HEK293 (cell line): ENCODE measurements at regions not wholly inside any gene's neighbourhood (a gene's known extent, or its start where the extent isn't known, plus 50 kb on each side); places are given as distances from the start of the nearest gene placed in this dataset.

Experiments
- CTCF ChIA-PET: fragments of 350-600 bp; formaldehyde crosslinking; extraction: SDS; loops from one replicate; lab custom pipeline; 2021; ENCODE audit warnings: antibody characterized with exemption; lab: Yijun Ruan, JAX
- POLR2A ChIA-PET: fragments of 300-600 bp; formaldehyde crosslinking; extraction: SDS; loops from one replicate; lab custom pipeline; 2020; ENCODE audit warnings: antibody characterized with exemption, inconsistent platforms; lab: Yijun Ruan, JAX
- H3K27ac ChIP-seq: fragments of 200-500 bp; sonication (Bioruptor generic); 2 replicates; pipeline ENCODE4 v1.5.1; 2014; ENCODE audit warnings: low read depth, low read length, control low read depth, inconsistent platforms; ENCODE audit errors: extremely low read depth
- H3K36me3 ChIP-seq, 2 experiments: fragments of 200-500 bp in 1 of 2; sonication (Bioruptor generic) in 1 of 2; 1 replicate in 1 of 2; 2 replicates in 1 of 2; pipeline ENCODE4 v1.5.1; 2014 to 2017; ENCODE audit warnings: inconsistent platforms in 2 of 2, low read length in 2 of 2; ENCODE audit not compliant: control insufficient read depth in 2 of 2, insufficient read depth in 1 of 2
- H3K4me1 ChIP-seq: fragments of 200-500 bp; sonication (Bioruptor generic); 2 replicates; pipeline ENCODE4 v1.5.1; 2014; ENCODE audit warnings: mild to moderate bottlenecking, low read length, inconsistent platforms; ENCODE audit not compliant: control insufficient read depth, insufficient read depth
- H3K4me3 ChIP-seq: 2 replicates; pipeline ENCODE4 v1.5.1; 2011; ENCODE audit warnings: low read depth, mild to moderate bottlenecking, control low read depth, low read length, moderate library complexity
- H3K9me3 ChIP-seq: fragments of 200-500 bp; sonication (Bioruptor generic); 2 replicates; pipeline ENCODE4 v1.5.1; 2014; ENCODE audit warnings: low read depth, low read length, inconsistent platforms; ENCODE audit not compliant: control insufficient read depth, insufficient read depth
- MEIS1 ChIP-seq: sonication (generic); formaldehyde crosslinking; IDR thresholded peaks from 2 replicates; pipeline ENCODE4 v1.8.1; 2022; ENCODE audit warnings: missing genetic modification reagents, mild to moderate bottlenecking, borderline replicate concordance
- PRDM1 ChIP-seq: fragments of 450-650 bp; formaldehyde crosslinking; IDR thresholded peaks from 2 replicates; pipeline ENCODE4; 2016; ENCODE audit warnings: missing biosample characterization, missing genetic modification characterization
- YY1 ChIP-seq: fragments of 450-650 bp; formaldehyde crosslinking; IDR thresholded peaks from 2 replicates; pipeline ENCODE4 v1.5.1; 2018; ENCODE audit warnings: missing biosample characterization, missing genetic modification characterization
- YY2 ChIP-seq: fragments of 450-650 bp; formaldehyde crosslinking; IDR thresholded peaks from 2 replicates; pipeline ENCODE4 v1.5.1; 2016; ENCODE audit warnings: missing biosample characterization, missing genetic modification characterization
- ZBTB17 ChIP-seq: fragments of 450-650 bp; formaldehyde crosslinking; IDR thresholded peaks from 2 replicates; pipeline ENCODE4 v1.5.1; 2016; ENCODE audit warnings: missing biosample characterization, missing genetic modification characterization
- ZBTB8A ChIP-seq: fragments of 450-650 bp; formaldehyde crosslinking; IDR thresholded peaks from 2 replicates; pipeline ENCODE4 v1.5.1; 2016; ENCODE audit warnings: missing biosample characterization, missing genetic modification characterization
- ZFP41 ChIP-seq: fragments of 450-650 bp; formaldehyde crosslinking; IDR thresholded peaks from 2 replicates; pipeline ENCODE4 v1.5.1; 2016; ENCODE audit warnings: missing biosample characterization, missing genetic modification characterization, borderline replicate concordance
- ZNF112 ChIP-seq: fragments of 450-650 bp; formaldehyde crosslinking; IDR thresholded peaks from 2 replicates; pipeline ENCODE4 v1.5.0; 2017; ENCODE audit warnings: missing biosample characterization, missing genetic modification characterization
- ZNF114 ChIP-seq: fragments of 450-650 bp; formaldehyde crosslinking; IDR thresholded peaks from 2 replicates; pipeline ENCODE4 v1.5.0; 2017; ENCODE audit warnings: missing biosample characterization, missing genetic modification characterization
- ZNF133 ChIP-seq: fragments of 450-650 bp; formaldehyde crosslinking; IDR thresholded peaks from 2 replicates; pipeline ENCODE4 v1.5.1; 2016; ENCODE audit warnings: missing biosample characterization, missing genetic modification characterization
- ZNF138 ChIP-seq: fragments of 450-650 bp; formaldehyde crosslinking; IDR thresholded peaks from 2 replicates; pipeline ENCODE4 v1.5.1; 2016; ENCODE audit warnings: missing biosample characterization, missing genetic modification characterization, borderline replicate concordance
- ZNF16 ChIP-seq: fragments of 450-650 bp; formaldehyde crosslinking; IDR thresholded peaks from 2 replicates; pipeline ENCODE4 v1.5.1; 2016; ENCODE audit warnings: low read depth, missing biosample characterization, missing genetic modification characterization
- ZNF221 ChIP-seq: fragments of 450-650 bp; formaldehyde crosslinking; IDR thresholded peaks from 2 replicates; pipeline ENCODE4 v1.5.1; 2017; ENCODE audit warnings: missing biosample characterization, missing genetic modification characterization, borderline replicate concordance
- ZNF311 ChIP-seq: fragments of 450-650 bp; formaldehyde crosslinking; IDR thresholded peaks from 2 replicates; pipeline ENCODE4 v1.5.1; 2017; ENCODE audit warnings: missing biosample characterization, missing genetic modification characterization, borderline replicate concordance
- ZNF416 ChIP-seq: fragments of 450-650 bp; formaldehyde crosslinking; IDR thresholded peaks from 2 replicates; pipeline ENCODE4 v1.5.1; 2016; ENCODE audit warnings: missing biosample characterization, missing genetic modification characterization
- ZNF555 ChIP-seq: fragments of 450-650 bp; formaldehyde crosslinking; conservative IDR thresholded peaks from 2 replicates; pipeline ENCODE4 v1.5.1; 2017; ENCODE audit warnings: missing biosample characterization, mild to moderate bottlenecking, missing genetic modification characterization, inconsistent platforms
- ZNF560 ChIP-seq: fragments of 450-650 bp; formaldehyde crosslinking; IDR thresholded peaks from 2 replicates; pipeline ENCODE4 v1.5.1; 2017; ENCODE audit warnings: missing biosample characterization, missing genetic modification characterization, borderline replicate concordance
- ZNF658 ChIP-seq: fragments of 450-650 bp; formaldehyde crosslinking; IDR thresholded peaks from 2 replicates; pipeline ENCODE4; 2016; ENCODE audit warnings: missing biosample characterization, missing genetic modification characterization
- ZNF747 ChIP-seq: fragments of 450-650 bp; formaldehyde crosslinking; IDR thresholded peaks from 2 replicates; pipeline ENCODE4 v1.5.1; 2016; ENCODE audit warnings: missing biosample characterization, missing genetic modification characterization
- ZNF785 ChIP-seq: fragments of 450-650 bp; formaldehyde crosslinking; IDR thresholded peaks from 2 replicates; pipeline ENCODE4 v1.5.1; 2016; ENCODE audit warnings: missing biosample characterization, missing genetic modification characterization
- TF ChIP-seq, protein P1 (sequence below): fragments of 450-650 bp; formaldehyde crosslinking; IDR thresholded peaks from 2 replicates; pipeline ENCODE4 v1.5.1; 2016; ENCODE audit warnings: missing biosample characterization, missing genetic modification characterization
- TF ChIP-seq, protein P2 (sequence below): fragments of 450-650 bp; formaldehyde crosslinking; IDR thresholded peaks from 2 replicates; pipeline ENCODE4 v1.5.0; 2017; ENCODE audit warnings: missing biosample characterization, missing genetic modification characterization, borderline replicate concordance
- TF ChIP-seq, protein P3 (sequence below): fragments of 450-650 bp; formaldehyde crosslinking; IDR thresholded peaks from 2 replicates; pipeline ENCODE4; 2016; ENCODE audit warnings: missing biosample characterization, missing genetic modification characterization
- TF ChIP-seq, protein P4 (sequence below): fragments of 450-650 bp; formaldehyde crosslinking; IDR thresholded peaks from 2 replicates; pipeline ENCODE4 v1.5.1; 2016; ENCODE audit warnings: missing biosample characterization, missing genetic modification characterization, borderline replicate concordance
- TF ChIP-seq, protein P5 (sequence below): fragments of 450-650 bp; formaldehyde crosslinking; IDR thresholded peaks from 2 replicates; pipeline ENCODE4 v1.5.1; 2016; ENCODE audit warnings: missing biosample characterization, missing genetic modification characterization

DNA sequence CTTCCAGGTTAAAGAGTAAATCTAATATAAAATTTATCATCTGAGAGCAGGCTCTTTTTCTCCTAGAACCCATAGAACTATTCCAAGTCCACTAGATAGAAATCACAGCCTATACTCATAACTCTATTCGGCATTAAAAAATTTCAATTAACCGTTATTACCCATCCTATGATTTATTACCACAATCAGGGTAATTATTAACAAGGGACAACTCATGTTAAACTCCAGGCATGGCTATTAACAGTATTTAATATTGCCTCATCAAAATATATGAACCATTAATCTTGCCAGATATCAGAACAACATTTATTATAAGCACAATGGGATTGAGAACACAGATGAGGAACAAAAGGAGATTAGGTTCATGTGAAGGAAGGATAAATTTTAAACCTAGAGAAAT lies 136.8 kb upstream of the RIOK3 start:
- TF ChIP-seq ZNF221 (tag by site-specific recombination) (no peak), ZNF416 (no peak), PRDM1 (tag by site-specific recombination) (no peak), ZBTB8A (tag by site-specific recombination) (no peak), ZNF114 (tag by site-specific recombination) (no peak), ZNF133 (tag by site-specific recombination) (no peak), ZNF555 (tag by site-specific recombination) (no peak), ZFP41 (tag by site-specific recombination) (no peak), ZBTB17 (tag by site-specific recombination) (no peak), ZNF658 (tag by site-specific recombination) (no peak), ZNF311 (no peak)
- TF ChIP-seq, protein P1, sequence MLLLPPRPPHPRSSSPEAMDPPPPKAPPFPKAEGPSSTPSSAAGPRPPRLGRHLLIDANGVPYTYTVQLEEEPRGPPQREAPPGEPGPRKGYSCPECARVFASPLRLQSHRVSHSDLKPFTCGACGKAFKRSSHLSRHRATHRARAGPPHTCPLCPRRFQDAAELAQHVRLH (tag by site-specific recombination): no peak
- TF ChIP-seq, protein P2, sequence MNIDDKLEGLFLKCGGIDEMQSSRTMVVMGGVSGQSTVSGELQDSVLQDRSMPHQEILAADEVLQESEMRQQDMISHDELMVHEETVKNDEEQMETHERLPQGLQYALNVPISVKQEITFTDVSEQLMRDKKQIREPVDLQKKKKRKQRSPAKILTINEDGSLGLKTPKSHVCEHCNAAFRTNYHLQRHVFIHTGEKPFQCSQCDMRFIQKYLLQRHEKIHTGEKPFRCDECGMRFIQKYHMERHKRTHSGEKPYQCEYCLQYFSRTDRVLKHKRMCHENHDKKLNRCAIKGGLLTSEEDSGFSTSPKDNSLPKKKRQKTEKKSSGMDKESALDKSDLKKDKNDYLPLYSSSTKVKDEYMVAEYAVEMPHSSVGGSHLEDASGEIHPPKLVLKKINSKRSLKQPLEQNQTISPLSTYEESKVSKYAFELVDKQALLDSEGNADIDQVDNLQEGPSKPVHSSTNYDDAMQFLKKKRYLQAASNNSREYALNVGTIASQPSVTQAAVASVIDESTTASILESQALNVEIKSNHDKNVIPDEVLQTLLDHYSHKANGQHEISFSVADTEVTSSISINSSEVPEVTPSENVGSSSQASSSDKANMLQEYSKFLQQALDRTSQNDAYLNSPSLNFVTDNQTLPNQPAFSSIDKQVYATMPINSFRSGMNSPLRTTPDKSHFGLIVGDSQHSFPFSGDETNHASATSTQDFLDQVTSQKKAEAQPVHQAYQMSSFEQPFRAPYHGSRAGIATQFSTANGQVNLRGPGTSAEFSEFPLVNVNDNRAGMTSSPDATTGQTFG (tag by site-specific recombination): no peak
- CTCF ChIA-PET: no interaction called here
- Histone ChIP-seq H3K4me3 (no peak overlapping the region), H3K36me3 (no peaks in the 10 kb centered on the region), H3K4me1 (no peaks in the 10 kb centered on the region; the same call in none of the 2 replicates), H3K9me3 (no peaks in the 10 kb centered on the region), H3K27ac (no peak overlapping the region)
- POLR2A ChIA-PET: no interaction called here

DNA sequence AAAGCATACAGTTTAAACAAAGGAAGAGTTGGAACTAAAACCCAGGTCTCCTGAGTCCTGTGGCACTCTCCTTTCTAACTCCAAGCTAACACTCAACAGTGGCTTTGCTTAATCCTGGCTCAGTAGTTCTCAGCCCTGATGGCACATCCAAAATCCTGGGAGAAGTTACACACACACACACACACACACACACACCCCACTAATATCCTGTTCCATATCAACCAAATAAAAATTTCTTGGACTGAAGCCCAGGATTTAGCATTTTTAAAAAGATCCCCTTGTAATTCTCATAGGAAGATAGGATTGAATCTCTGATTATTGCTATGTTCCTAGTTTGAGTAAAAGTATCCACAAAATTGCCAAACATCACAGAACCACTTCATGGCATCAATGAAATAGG lies 136.1 kb upstream of the RIOK3 start:
- Histone ChIP-seq H3K27ac (no peak overlapping the region), H3K4me1 (no peaks in the 10 kb centered on the region; the same call in none of the 2 replicates), H3K36me3 (no peaks in the 10 kb centered on the region), H3K9me3 (no peaks in the 10 kb centered on the region), H3K4me3 (no peak overlapping the region)
- ChIA-PET POLR2A (no interaction called here), CTCF (no interaction called here)
- TF ChIP-seq, protein P3, sequence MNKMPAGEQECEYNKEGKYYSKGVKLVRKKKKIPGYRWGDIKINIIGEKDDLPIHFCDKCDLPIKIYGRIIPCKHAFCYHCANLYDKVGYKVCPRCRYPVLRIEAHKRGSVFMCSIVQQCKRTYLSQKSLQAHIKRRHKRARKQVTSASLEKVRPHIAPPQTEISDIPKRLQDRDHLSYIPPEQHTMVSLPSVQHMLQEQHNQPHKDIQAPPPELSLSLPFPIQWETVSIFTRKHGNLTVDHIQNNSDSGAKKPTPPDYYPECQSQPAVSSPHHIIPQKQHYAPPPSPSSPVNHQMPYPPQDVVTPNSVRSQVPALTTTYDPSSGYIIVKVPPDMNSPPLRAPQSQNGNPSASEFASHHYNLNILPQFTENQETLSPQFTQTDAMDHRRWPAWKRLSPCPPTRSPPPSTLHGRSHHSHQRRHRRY: no peak
- TF ChIP-seq ZNF747 (tag by site-specific recombination) (no peak), YY1 (tag by site-specific recombination) (no peak), ZNF133 (tag by site-specific recombination) (no peak), MEIS1 (no peak), ZNF785 (no peak), ZNF138 (no peak), ZNF16 (tag by site-specific recombination) (no peak), ZNF560 (tag by site-specific recombination) (no peak), ZNF112 (tag by site-specific recombination) (no peak), YY2 (no peak)
- TF ChIP-seq, protein P2 (tag by site-specific recombination): no peak
- TF ChIP-seq, protein P4, sequence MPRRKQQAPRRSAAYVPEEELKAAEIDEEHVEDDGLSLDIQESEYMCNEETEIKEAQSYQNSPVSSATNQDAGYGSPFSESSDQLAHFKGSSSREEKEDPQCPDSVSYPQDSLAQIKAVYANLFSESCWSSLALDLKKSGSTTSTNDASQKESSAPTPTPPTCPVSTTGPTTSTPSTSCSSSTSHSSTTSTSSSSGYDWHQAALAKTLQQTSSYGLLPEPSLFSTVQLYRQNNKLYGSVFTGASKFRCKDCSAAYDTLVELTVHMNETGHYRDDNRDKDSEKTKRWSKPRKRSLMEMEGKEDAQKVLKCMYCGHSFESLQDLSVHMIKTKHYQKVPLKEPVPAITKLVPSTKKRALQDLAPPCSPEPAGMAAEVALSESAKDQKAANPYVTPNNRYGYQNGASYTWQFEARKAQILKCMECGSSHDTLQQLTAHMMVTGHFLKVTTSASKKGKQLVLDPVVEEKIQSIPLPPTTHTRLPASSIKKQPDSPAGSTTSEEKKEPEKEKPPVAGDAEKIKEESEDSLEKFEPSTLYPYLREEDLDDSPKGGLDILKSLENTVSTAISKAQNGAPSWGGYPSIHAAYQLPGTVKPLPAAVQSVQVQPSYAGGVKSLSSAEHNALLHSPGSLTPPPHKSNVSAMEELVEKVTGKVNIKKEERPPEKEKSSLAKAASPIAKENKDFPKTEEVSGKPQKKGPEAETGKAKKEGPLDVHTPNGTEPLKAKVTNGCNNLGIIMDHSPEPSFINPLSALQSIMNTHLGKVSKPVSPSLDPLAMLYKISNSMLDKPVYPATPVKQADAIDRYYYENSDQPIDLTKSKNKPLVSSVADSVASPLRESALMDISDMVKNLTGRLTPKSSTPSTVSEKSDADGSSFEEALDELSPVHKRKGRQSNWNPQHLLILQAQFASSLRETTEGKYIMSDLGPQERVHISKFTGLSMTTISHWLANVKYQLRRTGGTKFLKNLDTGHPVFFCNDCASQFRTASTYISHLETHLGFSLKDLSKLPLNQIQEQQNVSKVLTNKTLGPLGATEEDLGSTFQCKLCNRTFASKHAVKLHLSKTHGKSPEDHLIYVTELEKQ (tag by site-specific recombination): no peak
- TF ChIP-seq, protein P5, sequence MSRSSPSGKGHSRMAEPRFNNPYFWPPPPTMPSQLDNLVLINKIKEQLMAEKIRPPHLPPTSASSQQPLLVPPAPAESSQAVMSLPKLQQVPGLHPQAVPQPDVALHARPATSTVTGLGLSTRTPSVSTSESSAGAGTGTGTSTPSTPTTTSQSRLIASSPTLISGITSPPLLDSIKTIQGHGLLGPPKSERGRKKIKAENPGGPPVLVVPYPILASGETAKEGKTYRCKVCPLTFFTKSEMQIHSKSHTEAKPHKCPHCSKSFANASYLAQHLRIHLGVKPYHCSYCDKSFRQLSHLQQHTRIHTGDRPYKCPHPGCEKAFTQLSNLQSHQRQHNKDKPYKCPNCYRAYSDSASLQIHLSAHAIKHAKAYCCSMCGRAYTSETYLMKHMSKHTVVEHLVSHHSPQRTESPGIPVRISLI (tag by site-specific recombination): no peak
